Endothelial cell of umbilical vein (primary cell): ENCODE measurements at regions not wholly inside any gene's neighbourhood (a gene's known extent, or its start where the extent isn't known, plus 50 kb on each side); places are given as distances from the start of the nearest gene placed in this dataset.

Experiments
- BruUV-seq: library from RNA; stranded (reverse); fragments of 400-500 nt; replicated peaks from 2 replicates; lab custom pipeline; 2021; lab: Mats Ljungman, UMichigan
- CTCF ChIA-PET: fragments of 300-600, 350-600 bp; sonication (Branson Sonifier 250); formaldehyde crosslinking; loops from one replicate; lab custom pipeline; 2021; ENCODE audit warnings: antibody characterized with exemption, inconsistent platforms; lab: Charles Lee
- POLR2A ChIA-PET: fragments of 300-600, 350-600 bp; sonication (Branson Sonifier 250); formaldehyde crosslinking; loops from one replicate; lab custom pipeline; 2021; ENCODE audit warnings: antibody characterized with exemption, inconsistent platforms; lab: Charles Lee
- DNase-seq: peaks from one replicate; pipeline ENCODE4 v3.0.0-alpha.2; 2011; ENCODE audit warnings: low read depth, low spot score
- FAIRE-seq: peaks from 2 replicates; lab custom pipeline; 2011; peaks lifted over from hg19 to GRCh38; lab: Jason Lieb, UNC
- H2AFZ ChIP-seq: 2 replicates; pipeline ENCODE4 v1.6.0; 2012; ENCODE audit warnings: low read depth, low read length, control low read depth, inconsistent platforms
- H3K27ac ChIP-seq: 2 replicates; pipeline ENCODE4 v1.5.1; 2011; ENCODE audit warnings: low read depth, mild to moderate bottlenecking, control low read depth, low read length, moderate library complexity; ENCODE audit not compliant: insufficient read depth
- H3K27me3 ChIP-seq, 2 experiments: 2 replicates each; pipeline versions ENCODE4 v1.6.0 to v1.6.1; 2011; ENCODE audit warnings: low read length in 2 of 2, mixed read lengths in 1 of 2; ENCODE audit not compliant: control insufficient read depth in 2 of 2, insufficient read depth in 2 of 2
- H3K36me3 ChIP-seq, 2 experiments: 2 replicates in 1 of 2; 3 replicates in 1 of 2; pipeline ENCODE4 v1.5.1; 2011; ENCODE audit warnings: low read length in 2 of 2, mild to moderate bottlenecking in 1 of 2, moderate library complexity in 1 of 2; ENCODE audit not compliant: control insufficient read depth in 2 of 2, insufficient read depth in 2 of 2; ENCODE audit errors: extremely low read depth in 1 of 2
- H3K4me1 ChIP-seq: 3 replicates; pipeline ENCODE4 v1.5.1; 2011; ENCODE audit warnings: mild to moderate bottlenecking, low read length; ENCODE audit not compliant: control insufficient read depth, insufficient read depth; ENCODE audit errors: extremely low read depth
- H3K4me2 ChIP-seq: 2 replicates; pipeline ENCODE4 v1.6.1; 2011; ENCODE audit warnings: low read length, control low read depth, mixed read lengths; ENCODE audit not compliant: insufficient read depth
- H3K4me3 ChIP-seq, 3 experiments: fragments of 200-600 bp in 1 of 3; sonication (generic), shearing (Covaris generic) in 1 of 3; replicated peaks in 1 of 3; 2 replicates each; pipeline ENCODE4 v1.5.1; 2011 to 2016; ENCODE audit warnings: control low read depth in 3 of 3, low read length in 3 of 3, mild to moderate bottlenecking in 2 of 3, inconsistent platforms in 1 of 3, low read depth in 1 of 3, moderate library complexity in 1 of 3; ENCODE audit not compliant: insufficient read depth in 1 of 3
- H3K79me2 ChIP-seq: 2 replicates; pipeline ENCODE4 v1.6.0; 2012; ENCODE audit warnings: low read length, inconsistent platforms; ENCODE audit not compliant: control insufficient read depth, insufficient read depth
- H3K9ac ChIP-seq: replicated peaks from 2 replicates; pipeline ENCODE3; 2011; ENCODE audit warnings: low read length, control low read depth; ENCODE audit not compliant: insufficient read depth; ENCODE audit errors: extremely low read depth
- H3K9me1 ChIP-seq: replicated peaks from 3 replicates; pipeline ENCODE4 v1.6.0; 2011; ENCODE audit warnings: mild to moderate bottlenecking, low read length; ENCODE audit not compliant: control insufficient read depth, insufficient read depth; ENCODE audit errors: extremely low read depth
- H3K9me3 ChIP-seq: replicated peaks from 2 replicates; pipeline ENCODE4 v1.5.1; 2012; ENCODE audit warnings: low read length, inconsistent platforms; ENCODE audit not compliant: control insufficient read depth, insufficient read depth
- H4K20me1 ChIP-seq: replicated peaks from 2 replicates; pipeline ENCODE3; 2011; ENCODE audit warnings: mild to moderate bottlenecking, low read length; ENCODE audit not compliant: control insufficient read depth, insufficient read depth; ENCODE audit errors: extremely low read depth
- CTCF ChIP-seq, 2 donors: IDR thresholded peaks; 1 replicate in 1 of 2; 2 replicates in 1 of 2; pipeline ENCODE4 v1.5.1; 2011; ENCODE audit warnings: low read length in 2 of 2, mild to moderate bottlenecking in 2 of 2, moderate library complexity in 2 of 2, control low read depth in 1 of 2, inconsistent platforms in 1 of 2, low read depth in 1 of 2; ENCODE audit not compliant: insufficient read depth in 1 of 2; ENCODE audit errors: extremely low read depth in 1 of 2
- EZH2 ChIP-seq: IDR thresholded peaks from 2 replicates; pipeline ENCODE4 v1.6.1; 2012; ENCODE audit warnings: borderline replicate concordance, low read depth, mild to moderate bottlenecking, moderate library complexity, low read length, inconsistent platforms; ENCODE audit not compliant: severe bottlenecking
- FOS ChIP-seq: IDR thresholded peaks from 2 replicates; pipeline ENCODE4 v1.6.1; 2011; ENCODE audit warnings: mild to moderate bottlenecking, low read length, moderate library complexity, borderline replicate concordance; ENCODE audit not compliant: insufficient read depth
- GATA2 ChIP-seq: IDR thresholded peaks from 2 replicates; pipeline ENCODE4 v1.7.0; 2011; ENCODE audit warnings: low read depth, mild to moderate bottlenecking, moderate library complexity, mixed read lengths, low read length; ENCODE audit not compliant: insufficient read length, insufficient read depth
- JUN ChIP-seq: IDR thresholded peaks from 2 replicates; pipeline ENCODE4 v1.6.1; 2011; ENCODE audit warnings: borderline replicate concordance, low read depth; ENCODE audit not compliant: insufficient read length, insufficient read depth
- MAX ChIP-seq: IDR thresholded peaks from 2 replicates; pipeline ENCODE4 v1.6.1; 2011; ENCODE audit not compliant: insufficient read depth, insufficient read length
- MYC ChIP-seq: IDR thresholded peaks from one replicate; pipeline ENCODE4 v1.6.1; 2011; ENCODE audit warnings: mild to moderate bottlenecking, low read depth, low read length
- POLR2A ChIP-seq: IDR thresholded peaks from 2 replicates; pipeline ENCODE4 v1.6.1; 2012; ENCODE audit warnings: low read depth, mild to moderate bottlenecking, control low read depth, low read length
- POLR2AphosphoS5 ChIP-seq: IDR thresholded peaks from 2 replicates; pipeline ENCODE4 v1.6.1; 2012; ENCODE audit warnings: low read depth, mild to moderate bottlenecking, control low read depth, low read length, moderate library complexity; ENCODE audit not compliant: insufficient read depth
- dilution Hi-C: fragments of 300-500 bp; cut with MboI; formaldehyde crosslinking; loops from one replicate; pipeline ENCODE4 v1.15.0; 2019; ENCODE audit warnings: low sequenced_read_pairs; ENCODE audit not compliant: extremely low pct_ligation_motif_present
- intact Hi-C: fragments of 100-400 bp; cut with micrococcal nuclease; formaldehyde crosslinking; loops from one replicate; pipeline ENCODE4 v1.10.0; 2022

- intact Hi-C loops = no loop called here
- Histone ChIP-seq H2AFZ (no peak overlapping the region), H3K9ac (no peak overlapping the region), H3K9me1 (no peaks in the 10 kb centered on the region), H3K4me1 (no peaks in the 10 kb centered on the region), H3K27ac (no peak overlapping the region), H3K4me2 (no peak overlapping the region), H3K27me3 (no peaks in the 10 kb centered on the region), H3K9me3 (no peaks in the 10 kb centered on the region), H4K20me1 (no peaks in the 10 kb centered on the region), H3K36me3 (no peaks in the 10 kb centered on the region), H3K79me2 (no peaks in the 10 kb centered on the region), H3K4me3 (no peak overlapping the region)
- dilution Hi-C loops = no loop called here
- DNase-seq = no peak
- ChIA-PET CTCF (no interaction called here), POLR2A (no interaction called here)
- BruUV-seq = no TSS peak
- FAIRE-seq = no peak
- TF ChIP-seq MAX = no peak
- TF ChIP-seq POLR2A = no peak
- TF ChIP-seq GATA2 = no peak
- TF ChIP-seq CTCF (IDR thresholded peaks at IDR 0.05; ENCODE audit: extremely low read depth in 1 of 2, insufficient read depth in 1 of 2, low read depth in 1 of 2, low read length in 2 of 2) = no peak
- TF ChIP-seq FOS = no peak
- no peak for TF ChIP-seq MYC
- no peak for TF ChIP-seq JUN
These were observed 689.6 kb upstream of the FOXG1 start for GRCh38 chr14:28077021-28077420.

DNA sequence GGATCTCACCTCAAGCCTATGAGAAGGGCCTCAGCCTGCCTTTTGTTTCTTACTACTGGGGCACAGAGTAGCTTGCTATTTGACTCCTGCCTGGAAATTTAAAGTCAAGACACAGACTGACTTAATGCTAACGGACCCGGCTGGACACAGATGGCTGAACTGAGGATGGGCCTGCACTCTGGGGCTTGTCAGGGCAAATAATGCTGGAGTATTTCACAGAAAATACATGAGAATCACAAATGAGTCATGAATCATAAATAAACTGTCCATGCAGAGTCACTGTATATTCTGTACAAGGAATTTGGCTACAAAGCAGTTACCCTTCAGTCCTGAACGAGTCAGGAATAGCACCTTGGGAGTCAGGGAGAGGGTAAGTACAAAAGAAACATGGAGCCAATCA lies 683.2 kb upstream of the FOXG1 start:
- intact Hi-C loops = no loop called here
- Histone ChIP-seq H3K27me3 (no peaks in the 10 kb centered on the region), H4K20me1 (no peaks in the 10 kb centered on the region), H3K4me2 (no peak overlapping the region), H3K9me3 (no peaks in the 10 kb centered on the region), H3K79me2 (no peaks in the 10 kb centered on the region), H3K4me3 (no peak overlapping the region), H3K36me3 (no peaks in the 10 kb centered on the region), H3K27ac (no peak overlapping the region), H2AFZ (no peak overlapping the region), H3K4me1 (no peaks in the 10 kb centered on the region), H3K9ac (no peak overlapping the region), H3K9me1 (no peaks in the 10 kb centered on the region)
- dilution Hi-C loops = no loop called here
- ChIA-PET POLR2A (no interaction called here), CTCF (no interaction called here)
- TF ChIP-seq POLR2A (no peak), CTCF (IDR thresholded peaks at IDR 0.05; ENCODE audit: extremely low read depth in 1 of 2, insufficient read depth in 1 of 2, low read depth in 1 of 2, low read length in 2 of 2) (no peak), GATA2 (no peak), EZH2 (no peak), MAX (no peak), FOS (no peak), JUN (no peak), MYC (no peak), POLR2AphosphoS5 (no peak)
- no TSS peak for BruUV-seq
- DNase-seq = no peak
- FAIRE-seq = no peak
